HG02763 (cell line): ENCODE measurements at regions not wholly inside any gene's neighbourhood (a gene's known extent, or its start where the extent isn't known, plus 50 kb on each side); places are given as distances from the start of the nearest gene placed in this dataset.
"Not testable (repeated sequence)": the region's sequence is repeated elsewhere in the genome, so short reads cannot be mapped to it uniquely, and the experiment has no call there.

Experiments used
- ATAC-seq: cut with Tn5 transposase; IDR thresholded peaks from one replicate; pipeline ENCODE4 v1.9.1; 2021; ENCODE audit warnings: mild to moderate bottlenecking, moderate library complexity; ENCODE audit not compliant: unreplicated experiment

- no peak for ATAC-seq
Observed at GRCh38 chr2:180246268-180246667, 239.2 kb upstream of the CWC22 start.

GRCh38 chr2:180240774-180241173, 233.7 kb upstream of the CWC22 start:
- ATAC-seq: no peak

DNA sequence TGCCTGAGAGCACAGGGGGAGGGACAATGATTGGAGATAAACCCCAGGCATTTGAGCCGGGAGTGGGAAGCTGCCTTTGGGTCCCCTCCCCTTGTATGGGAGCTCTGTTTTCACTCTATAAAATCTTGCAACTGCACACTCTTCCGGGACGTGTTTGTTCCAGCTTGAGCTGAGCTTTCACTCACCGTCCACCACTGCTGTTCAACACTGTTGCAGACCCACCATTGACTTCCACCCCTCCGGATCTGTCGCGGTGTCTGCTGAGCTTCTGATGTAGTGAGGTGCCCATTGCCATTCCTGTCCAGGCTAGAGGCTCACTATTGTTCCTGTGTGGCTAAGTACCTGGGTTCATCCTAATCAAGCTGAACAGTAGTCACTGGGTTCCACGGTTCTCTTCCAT, 231.6 kb upstream of the CWC22 start:
- ATAC-seq: no peak

GRCh38 chr2:180236061-180236460, 229.0 kb upstream of the CWC22 start:
- ATAC-seq: not testable (repeated sequence)

DNA sequence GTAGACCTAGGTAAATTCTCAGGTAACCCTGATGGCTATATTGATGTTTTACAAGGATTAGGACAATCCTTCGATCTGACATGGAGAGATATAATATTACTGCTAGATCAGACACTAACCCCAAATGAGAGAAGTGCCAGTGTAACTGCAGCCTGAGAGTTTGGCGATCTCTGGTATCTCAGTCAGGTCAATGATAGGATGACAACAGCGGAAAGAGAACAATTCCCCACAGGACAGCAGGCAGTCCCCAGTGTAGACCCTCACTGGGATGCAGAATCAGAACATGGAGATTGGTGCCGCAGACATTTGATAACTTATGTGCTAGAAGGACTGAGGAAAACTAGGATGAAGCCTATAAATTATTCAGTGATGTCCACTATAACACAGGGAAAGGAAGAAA, 228.4 kb upstream of the CWC22 start:
- not testable (repeated sequence) for ATAC-seq

GRCh38 chr2:180234991-180235390, 227.9 kb upstream of the CWC22 start:
- not testable (repeated sequence) for ATAC-seq

- no peak for ATAC-seq
Observed at GRCh38 chr2:180231015-180231414, 223.9 kb upstream of the CWC22 start.

DNA sequence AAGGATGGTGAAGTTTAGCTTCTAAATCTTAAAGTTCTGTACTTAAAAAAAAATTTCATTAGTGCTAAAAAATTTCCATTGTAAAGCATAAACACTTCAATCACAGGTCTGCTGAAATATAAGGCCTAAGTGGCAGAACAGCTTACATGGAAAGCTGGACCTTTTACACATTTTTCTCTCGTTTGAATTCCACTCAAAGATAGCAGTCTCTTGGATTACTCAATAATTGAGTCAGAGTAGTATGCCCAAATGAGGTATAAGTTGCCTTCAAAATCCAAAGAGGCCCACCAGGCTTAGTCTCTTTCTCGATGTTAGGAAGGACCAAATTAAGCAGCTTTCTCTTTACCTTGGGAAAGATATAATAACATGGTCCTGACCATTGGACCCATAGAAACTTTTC, 220.4 kb upstream of the CWC22 start:
- no peak for ATAC-seq

GRCh38 chr2:180225118-180225517, 218.0 kb upstream of the CWC22 start:
- ATAC-seq: no peak

- no peak for ATAC-seq
Observed at GRCh38 chr2:180222644-180223043, 215.5 kb upstream of the CWC22 start.

GRCh38 chr2:180219491-180219890, 212.4 kb upstream of the CWC22 start:
- no peak for ATAC-seq

- ATAC-seq: no peak
Observed at GRCh38 chr2:180208841-180209240, 201.7 kb upstream of the CWC22 start.

DNA sequence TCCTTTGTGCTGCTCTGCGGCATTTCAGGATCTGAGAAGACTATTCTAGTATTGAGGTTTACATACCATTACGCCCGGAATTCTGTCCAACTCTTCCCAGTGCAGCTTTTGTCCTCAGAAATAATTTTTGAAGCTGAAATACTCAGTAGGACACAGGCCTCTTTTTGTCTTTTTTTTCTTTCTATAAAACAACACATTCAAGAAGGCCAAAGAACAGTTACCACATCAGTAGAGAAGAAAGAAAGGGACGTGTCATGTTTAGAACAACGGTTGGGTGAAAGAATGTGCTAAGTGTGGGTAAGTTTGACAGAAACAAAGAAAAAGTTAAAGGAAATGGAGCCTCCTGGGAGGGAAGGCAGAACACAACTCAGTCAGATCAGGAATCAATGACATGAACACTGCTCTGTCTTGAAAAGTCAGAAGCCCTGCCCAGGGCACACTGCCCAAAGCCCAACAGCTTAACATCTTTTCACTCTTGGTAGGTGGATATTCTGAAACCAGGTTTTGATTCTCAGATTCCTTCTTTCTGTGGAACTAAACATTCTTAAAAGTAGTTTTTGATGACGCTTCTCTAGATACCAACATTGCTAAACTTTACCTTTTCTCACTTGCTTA, 198.6 kb upstream of the CWC22 start:
- ATAC-seq: no peak

- ATAC-seq: no peak
Observed at GRCh38 chr2:180203972-180204371, 196.9 kb upstream of the CWC22 start.

- ATAC-seq: no peak
Observed at GRCh38 chr2:180202467-180202951, 195.4 kb upstream of the CWC22 start.

GRCh38 chr2:180196419-180196977, 189.4 kb upstream of the CWC22 start:
- ATAC-seq: no peak

DNA sequence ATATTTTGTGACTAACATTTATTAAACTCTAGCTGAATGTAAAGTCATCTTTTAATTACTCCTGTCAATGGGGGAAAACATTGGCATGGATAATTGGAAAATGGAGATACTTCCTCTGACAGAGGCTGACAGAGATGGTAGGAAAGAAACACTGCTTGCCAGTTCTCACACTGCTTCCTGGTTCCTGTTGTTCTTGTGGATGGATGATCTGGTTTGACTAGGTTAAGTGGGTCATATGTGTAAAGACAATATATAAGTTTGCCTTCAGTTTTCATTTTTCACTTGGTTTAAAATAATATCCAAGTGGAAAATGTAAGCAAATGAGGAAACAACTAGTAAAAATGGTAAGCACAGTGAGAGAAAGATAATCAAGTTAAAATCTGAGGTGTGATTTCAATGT, 188.8 kb upstream of the CWC22 start:
- ATAC-seq: no peak

DNA sequence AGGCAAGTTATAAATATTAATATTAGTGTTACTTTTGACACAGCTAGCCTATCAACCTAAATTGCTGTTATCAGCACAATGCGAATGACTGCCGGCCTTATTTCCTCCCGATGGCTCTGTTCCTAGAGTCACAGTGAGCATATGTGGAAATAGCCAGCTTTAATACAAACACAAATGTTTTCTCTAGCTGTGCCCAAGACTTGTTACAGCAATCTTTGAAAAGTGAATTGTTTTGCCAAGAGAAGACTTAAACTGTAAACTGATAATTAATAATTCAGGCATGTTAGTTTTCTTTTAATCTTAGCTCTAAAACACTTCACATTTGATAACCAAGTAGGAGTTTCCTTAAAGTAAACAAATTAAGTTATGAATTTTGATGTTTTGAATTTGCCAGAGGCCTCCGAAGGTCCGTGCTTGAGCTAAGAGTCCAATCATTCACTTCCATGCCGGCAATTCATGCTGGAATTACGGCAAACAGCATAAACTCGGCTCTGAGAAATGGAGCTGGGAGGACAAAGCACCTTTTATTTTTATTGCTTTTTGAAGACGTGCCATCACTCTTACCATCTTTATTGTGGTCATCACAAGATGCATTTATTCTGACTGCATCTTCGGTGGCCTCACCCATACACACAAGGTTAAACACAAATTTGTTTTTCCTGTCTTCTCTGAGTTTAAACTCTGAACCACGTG, 184.5 kb upstream of the CWC22 start:
- ATAC-seq: no peak

- ATAC-seq: no peak
Observed at GRCh38 chr2:180190851-180191250, 183.8 kb upstream of the CWC22 start.

- no peak for ATAC-seq
Observed at GRCh38 chr2:180187611-180188010, 180.5 kb upstream of the CWC22 start.

- ATAC-seq: no peak
Observed at GRCh38 chr2:180184506-180184905, 177.4 kb upstream of the CWC22 start.

DNA sequence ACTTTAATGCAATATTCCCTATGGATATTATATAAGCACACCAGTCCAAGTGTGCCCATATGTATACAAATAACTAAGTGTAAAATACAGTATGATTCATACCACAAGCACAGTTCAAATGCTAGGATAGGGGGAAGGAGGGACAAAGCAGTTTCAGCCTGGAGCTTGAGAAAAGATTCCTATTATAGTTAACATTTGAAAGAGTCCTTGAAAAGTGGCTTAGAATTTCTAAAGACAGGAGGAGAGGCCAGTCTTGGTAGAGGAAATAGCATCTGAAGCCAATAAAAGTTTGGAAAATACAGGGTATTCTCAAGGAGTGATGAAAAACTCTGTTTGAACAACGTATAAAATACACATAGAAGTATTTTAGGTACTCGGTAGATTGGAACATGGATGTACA, 173.4 kb upstream of the CWC22 start:
- ATAC-seq: no peak
